NCI-H2196 (cell line): ENCODE measurements at regions not wholly inside any gene's neighbourhood (a gene's known extent, or its start where the extent isn't known, plus 50 kb on each side); places are given as distances from the start of the nearest gene placed in this dataset.
"Not testable (repeated sequence)": the region's sequence is repeated elsewhere in the genome, so short reads cannot be mapped to it uniquely, and the experiment has no call there.

ENCODE experiments used
- DNase-seq: peaks from one replicate; lab custom pipeline; 2025; ENCODE audit not compliant: unreplicated experiment; lab: John Stamatoyannopoulos, UW

DNA sequence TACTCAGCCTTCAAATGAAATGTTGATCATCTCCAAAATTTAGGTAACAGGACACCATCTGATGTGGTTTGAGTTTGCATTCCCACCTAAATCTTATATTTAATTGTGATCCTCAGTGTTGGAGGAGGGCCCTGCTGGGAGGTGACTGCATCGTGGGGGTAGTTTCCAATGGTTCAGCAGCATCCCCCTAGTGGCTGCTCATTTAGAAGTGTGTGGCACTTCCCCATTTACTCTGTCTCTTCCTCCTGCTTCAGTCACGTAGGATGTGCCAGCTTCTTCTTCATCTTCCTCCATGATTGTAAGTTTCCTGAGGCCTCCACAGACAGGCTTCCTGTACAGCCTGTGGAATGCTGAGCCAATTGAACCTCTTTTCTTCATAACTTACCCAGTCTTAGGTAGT, 731.2 kb downstream of the USP25 start:
- no peak for DNase-seq

DNA sequence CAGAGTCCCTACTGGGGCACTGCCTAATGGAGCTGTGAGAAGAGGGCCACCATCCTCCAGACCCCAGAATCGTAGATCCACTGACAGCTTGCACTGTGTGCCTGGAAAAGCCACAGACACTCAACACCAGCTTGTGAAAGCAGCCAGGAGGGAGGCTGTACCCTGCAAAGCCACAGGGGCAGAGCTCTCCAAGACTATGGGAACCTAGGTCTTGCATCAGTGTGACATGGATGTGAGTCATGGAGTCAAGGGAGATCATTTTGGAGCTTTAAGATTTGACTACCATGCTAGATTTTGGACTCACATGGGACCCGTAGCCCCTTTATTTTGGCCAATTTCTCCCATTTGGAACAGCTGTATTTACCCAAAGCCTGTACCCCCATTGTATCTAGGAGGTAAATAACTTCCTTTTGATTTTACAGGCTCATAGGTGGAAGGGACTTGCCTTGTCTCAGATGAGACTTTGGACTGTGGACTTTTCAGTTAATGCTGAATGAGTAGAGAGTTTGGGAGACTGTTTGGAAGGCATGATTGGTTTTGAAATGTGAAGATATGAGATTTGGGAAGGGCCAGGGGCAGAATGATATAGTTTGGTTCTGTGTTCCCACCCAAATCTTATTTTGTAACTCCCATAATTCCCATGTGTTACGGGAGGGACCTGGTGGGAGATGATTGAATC, 734.6 kb downstream of the USP25 start:
- not testable (repeated sequence) for DNase-seq

DNA sequence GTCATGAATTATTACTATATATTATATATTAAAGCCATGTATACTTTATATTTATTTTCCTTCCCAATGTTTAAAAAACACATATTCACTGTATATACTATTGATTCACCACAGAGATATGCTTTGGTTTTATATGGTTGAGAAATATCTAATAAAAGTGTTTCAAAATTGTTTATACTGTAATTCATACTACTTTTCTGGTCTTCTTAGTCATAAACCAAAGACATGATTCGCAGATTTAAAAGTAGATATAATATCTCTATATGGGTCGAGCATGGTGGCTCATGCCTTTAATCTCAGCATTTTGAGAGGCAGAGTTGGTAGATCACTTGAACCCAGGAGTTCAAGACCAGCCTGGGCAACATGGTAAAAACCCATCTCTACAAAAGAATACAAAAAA, 738.4 kb downstream of the USP25 start:
- no peak for DNase-seq

DNA sequence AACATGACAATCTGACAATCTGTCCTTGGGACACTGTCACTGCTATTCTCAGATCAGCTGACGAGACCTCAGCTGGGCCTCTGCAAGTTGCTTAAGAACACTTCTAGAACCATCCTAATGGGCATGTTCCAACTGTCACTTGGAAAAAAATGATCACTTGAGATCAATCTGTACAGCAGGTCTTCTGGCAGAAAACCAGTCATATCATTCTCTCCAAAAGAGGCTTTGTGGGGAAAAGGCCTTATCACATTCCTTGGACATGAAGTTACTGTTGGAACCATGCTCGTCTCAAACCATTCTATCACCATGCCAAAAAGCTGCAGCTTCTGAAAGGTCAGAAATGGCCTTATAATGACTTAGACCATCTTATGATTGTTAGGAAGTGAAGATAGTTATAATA, 744.2 kb downstream of the USP25 start:
- DNase-seq: no peak

DNA sequence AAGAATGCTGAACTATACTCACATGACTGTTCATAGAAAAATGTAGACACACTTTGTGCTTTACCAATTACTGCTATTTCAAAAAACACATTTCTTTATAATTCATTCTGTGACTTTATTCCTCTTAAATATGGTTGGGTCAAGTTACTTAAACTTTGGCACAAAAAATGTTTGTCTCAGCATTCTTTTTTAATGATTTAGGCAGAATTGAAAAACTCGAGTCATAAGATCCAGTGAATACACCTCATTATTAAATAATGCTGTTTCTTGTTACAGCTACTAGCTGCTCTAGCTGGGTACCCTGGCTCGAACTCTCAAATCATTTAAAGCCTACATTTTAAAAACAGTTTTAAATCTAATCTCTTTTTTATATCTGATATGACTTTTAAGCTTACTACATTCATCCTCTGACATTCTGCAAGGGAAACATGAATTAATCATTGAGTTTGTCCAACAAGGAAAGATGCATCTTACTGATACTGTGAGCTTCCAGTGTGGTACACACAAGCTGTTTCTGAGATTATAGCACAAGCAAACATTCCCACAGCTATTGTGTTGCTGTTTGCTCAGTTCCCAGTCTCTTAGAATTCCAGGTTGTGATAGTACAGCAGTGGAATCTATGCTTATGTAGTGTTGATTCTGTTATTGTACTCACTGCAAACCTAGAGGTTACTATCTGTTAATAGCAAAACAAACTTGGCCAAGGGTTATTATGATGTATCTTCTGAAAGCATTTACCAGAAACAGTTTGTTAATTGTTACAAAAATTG, 746.5 kb downstream of the USP25 start:
- no peak for DNase-seq

DNA sequence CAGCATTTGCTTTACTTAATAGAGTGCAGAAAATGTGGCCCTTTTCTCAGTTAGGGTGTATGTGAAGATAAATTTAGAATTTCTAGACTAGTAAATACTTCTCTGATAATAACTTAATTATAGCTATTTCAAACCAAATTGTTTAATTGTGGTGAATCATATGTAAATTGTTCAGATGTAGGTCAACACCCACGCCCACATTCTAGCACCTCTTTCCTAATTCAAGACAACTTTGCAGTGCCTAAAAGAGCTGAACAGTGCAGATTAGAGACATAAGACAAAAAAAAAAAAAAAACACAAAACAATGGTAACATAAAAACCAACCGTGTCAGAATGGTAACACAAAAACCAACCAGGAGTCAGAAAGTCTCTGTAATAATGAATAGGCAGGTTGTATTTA, 758.3 kb downstream of the USP25 start:
- no peak for DNase-seq

DNA sequence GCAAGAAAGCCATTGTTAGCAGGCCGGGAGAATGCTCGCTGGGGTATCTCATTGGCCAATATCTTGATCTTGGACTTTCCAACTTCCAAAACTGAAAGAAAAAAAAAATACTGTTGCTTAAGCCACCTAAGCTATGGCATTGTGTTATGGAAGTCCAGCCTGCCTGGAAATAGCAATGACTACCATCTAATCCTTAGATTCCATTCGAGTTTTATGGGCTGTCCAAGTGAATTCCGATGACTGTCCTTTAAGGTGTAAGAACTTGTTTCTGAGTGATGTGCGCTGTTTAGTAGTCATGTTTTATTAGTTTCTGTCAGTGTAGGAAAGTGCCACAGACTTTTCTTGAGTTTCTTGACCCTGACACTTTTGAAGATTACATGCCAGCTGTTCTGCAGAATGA, 762.6 kb downstream of the USP25 start:
- DNase-seq: no peak

DNA sequence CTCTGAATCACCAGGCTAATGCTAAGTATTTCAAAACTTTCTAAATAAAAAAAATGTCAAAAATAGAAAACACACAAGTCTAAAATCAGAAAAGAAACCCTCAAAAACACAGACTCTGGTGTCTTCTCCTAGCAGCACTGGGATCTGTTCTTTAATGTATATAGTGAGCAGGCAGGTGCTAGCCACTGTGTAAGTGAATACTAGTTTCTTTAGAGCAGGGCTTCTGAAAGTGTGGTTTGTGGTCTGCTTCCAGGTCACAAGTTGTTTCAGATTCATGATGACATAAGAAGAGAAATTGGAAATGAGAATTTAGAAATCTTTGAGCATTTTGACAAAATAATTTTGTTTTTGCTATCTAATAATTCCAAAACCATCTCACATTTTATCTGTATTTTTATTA, 763.1 kb downstream of the USP25 start:
- no peak for DNase-seq

DNA sequence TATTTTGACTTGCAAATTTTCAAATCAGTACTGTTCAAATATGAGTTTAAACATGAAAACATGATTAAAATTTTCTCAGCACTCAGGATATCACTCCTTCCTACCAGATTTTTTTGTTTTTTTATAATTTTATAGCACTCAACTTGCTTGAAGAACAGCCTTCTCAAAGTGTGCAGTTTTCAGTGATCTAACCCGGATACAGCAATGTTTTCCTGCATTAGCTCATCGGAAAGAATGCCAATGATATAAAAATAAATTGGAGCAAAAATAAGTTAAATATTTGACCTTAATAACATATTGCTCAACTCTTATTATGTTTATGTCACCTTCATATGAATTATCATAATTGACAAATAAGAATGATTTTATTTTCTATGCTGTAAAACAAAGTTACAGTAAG, 766.8 kb downstream of the USP25 start:
- no peak for DNase-seq

DNA sequence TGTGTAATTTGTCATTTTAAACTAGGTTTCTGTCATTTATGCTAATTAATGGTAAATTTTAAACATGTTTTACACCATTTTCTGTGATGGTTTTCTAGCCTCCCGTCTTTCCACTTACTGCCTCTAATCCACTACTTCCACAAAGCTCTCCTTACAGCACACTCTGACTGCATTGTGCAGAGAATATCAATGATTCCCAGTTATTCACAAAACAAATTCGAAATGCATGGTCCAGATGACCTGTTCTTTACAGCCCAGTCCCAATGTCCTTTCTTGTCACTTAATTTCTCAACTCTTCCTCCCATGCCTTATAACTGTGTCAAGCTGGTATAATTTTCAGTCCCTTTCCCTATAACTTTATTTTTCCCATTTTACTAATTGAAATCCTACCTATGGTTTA, 770.5 kb downstream of the USP25 start:
- no peak for DNase-seq

DNA sequence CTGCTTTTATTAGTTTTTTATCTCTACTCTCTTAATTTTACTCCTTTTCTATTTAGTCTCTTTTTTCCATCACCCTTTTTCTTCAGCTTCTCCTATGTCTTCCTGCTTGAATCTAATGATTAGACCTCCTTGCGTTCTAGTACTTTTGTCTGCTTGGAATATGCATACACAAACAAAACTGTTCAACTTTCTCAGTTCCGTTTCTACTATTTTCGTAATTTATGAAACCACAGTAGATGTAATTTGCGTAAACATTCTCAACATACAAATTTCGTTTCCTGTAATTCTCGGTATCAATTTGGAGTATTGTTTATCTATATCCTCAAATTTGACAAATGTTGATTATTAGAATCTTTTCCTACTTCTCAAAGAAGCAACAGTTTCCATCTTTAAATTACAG, 772.5 kb downstream of the USP25 start:
- DNase-seq: no peak

DNA sequence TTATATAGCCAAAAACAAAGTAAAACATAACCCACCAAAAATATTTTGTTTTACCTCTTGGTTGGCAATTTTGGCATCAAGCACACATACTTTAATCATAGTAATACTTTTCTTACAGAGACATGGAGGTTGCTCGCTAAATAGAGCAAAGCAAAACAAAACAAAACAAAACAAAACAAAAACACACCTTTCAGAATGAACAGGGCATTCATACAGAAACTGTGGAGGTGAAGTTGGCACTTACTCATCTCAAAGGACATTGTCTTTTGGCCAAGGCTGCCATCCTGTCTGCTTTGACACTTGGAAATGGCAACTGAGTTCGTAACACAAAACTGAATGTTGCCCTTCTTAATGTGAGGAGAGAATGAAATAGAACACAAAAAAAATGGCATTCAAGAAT, 773.1 kb downstream of the USP25 start:
- DNase-seq: no peak

DNA sequence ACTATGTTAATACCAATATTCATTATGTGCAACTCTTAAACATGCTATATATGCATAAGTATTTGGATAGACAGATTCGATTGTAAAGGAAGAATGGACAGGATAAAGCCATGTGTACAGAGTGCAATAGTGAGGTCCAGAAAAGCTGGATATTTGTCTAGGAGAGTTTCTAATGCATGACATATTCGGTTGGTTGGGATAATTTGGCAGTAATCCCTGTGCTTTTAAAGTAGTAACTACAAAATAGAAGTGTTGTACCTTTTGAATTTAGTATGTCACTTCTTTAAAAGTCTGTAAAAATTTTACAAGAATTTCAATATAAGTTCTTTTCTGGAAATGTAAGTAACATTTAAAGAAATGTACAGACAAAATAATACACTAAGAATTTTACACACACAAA, 774.5 kb downstream of the USP25 start:
- DNase-seq: no peak

DNA sequence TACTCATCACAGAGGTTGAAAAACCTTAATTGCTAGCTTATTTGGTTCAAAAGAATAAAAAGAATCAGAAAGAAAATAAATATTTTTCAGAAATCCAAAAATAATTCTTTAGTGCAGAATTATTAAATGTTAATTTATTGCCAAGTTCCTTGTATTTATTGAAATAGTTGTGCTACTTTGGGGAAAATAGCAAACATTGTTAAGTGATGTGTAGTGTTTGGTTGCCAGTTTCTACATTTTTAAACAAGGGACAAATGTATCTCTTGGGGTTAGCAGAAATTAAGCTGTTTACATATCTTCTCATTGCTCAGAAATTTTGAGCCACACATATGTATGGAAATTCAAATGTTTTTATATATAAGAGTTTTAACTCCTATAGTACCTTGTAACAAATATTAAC, 775.0 kb downstream of the USP25 start:
- no peak for DNase-seq

DNA sequence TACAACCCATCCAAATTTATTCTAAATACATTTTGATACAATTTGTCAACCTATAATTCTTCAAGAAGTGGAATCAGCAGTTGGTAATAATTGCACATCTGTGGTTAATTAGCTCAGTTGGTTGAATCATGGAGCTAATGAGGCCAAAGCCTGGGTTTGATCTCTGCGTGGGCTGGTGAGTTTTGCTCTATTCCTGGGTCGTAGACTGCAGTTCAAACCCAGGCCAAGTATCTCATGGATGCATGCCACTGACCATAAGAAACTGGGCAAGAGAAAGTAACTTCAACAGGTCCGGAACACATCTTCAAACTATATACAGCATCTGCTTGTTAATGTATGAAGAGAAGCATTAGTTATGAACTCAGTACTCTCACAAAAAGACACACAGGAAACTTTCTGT, 779.7 kb downstream of the USP25 start:
- DNase-seq: no peak

DNA sequence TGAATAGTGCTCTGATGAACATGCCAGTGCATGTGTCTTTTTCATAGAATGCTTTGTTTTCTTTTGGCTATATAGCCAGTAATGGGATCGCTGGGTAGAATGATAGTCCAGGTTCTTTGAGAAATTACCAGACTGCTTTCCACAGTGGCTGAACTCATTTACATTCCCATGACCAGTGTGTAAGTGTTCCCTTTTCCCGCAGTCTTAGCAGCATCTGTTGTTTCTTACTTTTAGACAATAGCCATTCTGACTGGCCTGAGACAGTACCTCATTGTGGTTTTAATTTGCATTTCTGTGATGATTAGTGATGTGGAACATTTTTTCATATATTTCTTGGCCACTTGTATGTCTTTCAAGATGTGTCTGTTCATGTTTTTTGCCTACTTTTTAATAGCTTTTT, 784.5 kb downstream of the USP25 start:
- DNase-seq: no peak

DNA sequence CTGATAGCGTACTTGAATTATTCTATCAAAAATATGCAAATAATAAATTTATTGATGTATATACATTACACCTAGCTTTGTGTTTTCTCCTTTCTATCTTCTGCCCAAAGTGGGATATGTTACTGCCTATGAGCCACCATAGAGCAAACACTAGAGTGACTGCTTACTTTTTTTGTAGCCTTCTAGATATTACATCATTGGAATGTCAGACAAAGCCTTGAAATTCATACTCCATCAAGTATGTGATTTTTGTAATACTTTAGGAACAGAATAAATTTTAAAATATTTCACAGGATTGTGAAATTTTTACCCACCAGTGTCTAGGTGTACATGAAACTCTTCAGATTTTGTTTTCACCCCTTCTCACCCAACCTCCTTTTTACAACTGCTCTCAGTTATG, 787.6 kb downstream of the USP25 start:
- DNase-seq: no peak

DNA sequence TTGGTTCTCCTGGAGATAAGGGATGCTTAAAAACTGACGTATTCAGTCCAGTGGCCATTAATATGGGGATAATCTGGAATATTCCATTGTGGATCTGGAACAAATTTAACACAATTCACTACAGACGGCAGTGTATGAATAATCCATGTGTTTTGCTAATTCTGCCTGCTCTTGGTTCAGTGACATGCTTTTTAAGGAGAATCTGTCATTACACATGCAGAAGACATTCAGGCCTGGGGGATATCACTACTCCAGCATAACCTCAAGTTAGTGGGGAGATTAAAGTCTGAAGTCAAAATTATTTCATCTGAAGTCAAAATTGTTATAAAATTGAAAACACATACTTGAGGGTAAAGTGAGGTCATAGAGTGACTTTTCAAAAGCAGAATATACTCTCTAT, 789.3 kb downstream of the USP25 start:
- DNase-seq: no peak

DNA sequence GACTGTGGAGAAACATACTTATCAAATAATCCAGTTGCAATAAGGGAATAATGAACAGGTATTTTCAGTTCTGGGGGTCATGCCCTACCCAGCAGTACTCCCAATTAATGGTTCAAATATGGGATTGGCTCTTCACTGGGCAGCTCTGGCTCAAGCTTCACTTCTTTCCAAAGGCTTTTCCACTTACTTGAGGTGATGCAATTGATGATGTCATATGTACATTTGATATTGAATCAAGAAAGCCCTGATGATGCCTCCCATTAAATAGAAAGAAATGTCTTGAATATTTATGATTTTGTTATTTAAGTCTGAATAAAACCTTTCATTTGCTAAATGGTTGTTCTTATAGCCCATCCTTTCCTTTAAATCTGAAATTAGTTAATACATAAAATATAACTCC, 789.9 kb downstream of the USP25 start:
- DNase-seq: no peak

DNA sequence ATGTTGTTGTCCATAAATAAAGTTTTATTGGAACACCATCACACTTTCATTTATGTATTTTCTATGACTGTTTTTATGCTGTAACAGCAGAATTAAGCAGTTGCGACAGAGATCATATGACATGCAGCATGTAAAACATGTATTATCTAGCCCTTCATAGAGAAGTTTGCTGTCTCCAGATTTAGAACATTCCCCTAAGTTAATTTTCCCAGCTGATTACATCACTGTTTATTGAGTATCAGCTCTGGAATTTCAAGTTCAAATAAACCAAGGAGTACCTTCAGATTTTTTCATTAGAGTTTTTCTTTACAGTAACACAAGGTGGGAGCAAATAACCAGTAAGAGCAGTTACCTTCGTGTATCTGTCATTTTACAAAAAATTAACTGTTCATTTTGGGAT, 792.8 kb downstream of the USP25 start:
- DNase-seq: no peak

DNA sequence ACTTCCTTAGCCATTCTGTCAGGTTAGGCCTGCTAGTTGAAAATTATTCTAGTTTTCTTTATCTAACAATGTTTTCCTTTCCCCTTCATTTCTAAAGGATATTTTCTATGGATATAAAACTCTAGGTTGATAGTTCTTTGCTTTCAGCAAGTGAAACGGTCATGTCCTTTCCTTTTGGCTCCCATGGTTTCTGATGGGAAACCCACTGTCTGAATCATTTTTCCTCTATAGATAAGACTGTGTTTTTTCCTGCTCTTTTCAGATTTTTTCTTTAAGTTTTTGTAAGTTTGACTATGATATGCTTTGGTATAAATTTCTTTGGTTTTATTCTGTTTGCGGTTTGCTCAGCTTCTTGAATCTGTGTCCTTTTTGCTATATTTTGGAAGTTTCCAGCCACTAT, 800.9 kb downstream of the USP25 start:
- no peak for DNase-seq

DNA sequence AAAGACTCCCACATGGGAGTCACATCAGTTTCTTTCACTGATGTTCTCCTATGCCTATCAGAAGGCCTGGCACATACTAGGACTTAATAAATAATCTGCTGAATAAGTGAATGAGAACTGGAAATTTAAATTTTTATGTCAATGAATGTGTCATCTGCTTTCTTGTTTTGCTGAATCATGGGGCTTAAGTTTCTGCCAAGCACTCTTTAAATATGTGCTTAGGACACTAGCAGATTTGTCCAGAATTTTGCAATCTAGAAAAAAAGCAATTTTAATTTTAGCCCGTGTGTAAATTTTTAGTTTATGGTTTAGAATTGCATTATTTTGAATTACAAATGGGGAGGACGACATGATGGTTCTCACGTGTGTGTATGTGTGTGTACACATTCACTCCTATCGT, 803.1 kb downstream of the USP25 start:
- DNase-seq: no peak
